PFSK-1 (cell line): ENCODE measurements at regions not wholly inside any gene's neighbourhood (a gene's known extent, or its start where the extent isn't known, plus 50 kb on each side); places are given as distances from the start of the nearest gene placed in this dataset.

Experiments used
- FOXP2 ChIP-seq: optimal IDR thresholded peaks from 2 replicates; pipeline ENCODE3; 2011; ENCODE audit warnings: borderline replicate concordance, control low read depth, inconsistent platforms; ENCODE audit not compliant: insufficient read depth; ENCODE audit errors: extremely low read length, extremely low read depth
- POLR2AphosphoS5 ChIP-seq: IDR thresholded peaks from 2 replicates; pipeline ENCODE4 v1.6.1; 2012; ENCODE audit warnings: low read depth, mild to moderate bottlenecking, control low read depth, low read length, moderate library complexity
- REST ChIP-seq, 2 experiments: IDR thresholded peaks; 2 replicates each; pipeline versions ENCODE4 v1.6.1 to v1.8.0; 2011 to 2012; ENCODE audit warnings: low read depth in 2 of 2, low read length in 2 of 2, control low read depth in 1 of 2, inconsistent platforms in 1 of 2, mild to moderate bottlenecking in 1 of 2, moderate library complexity in 1 of 2; ENCODE audit not compliant: insufficient read depth in 1 of 2
- SIN3A ChIP-seq: IDR thresholded peaks from 2 replicates; pipeline ENCODE4 v1.6.1; 2012; ENCODE audit warnings: mild to moderate bottlenecking, low read length, moderate library complexity, borderline replicate concordance; ENCODE audit not compliant: insufficient read depth
- TAF1 ChIP-seq: IDR thresholded peaks from 2 replicates; pipeline ENCODE4 v1.6.1; 2012; ENCODE audit warnings: low read length, control low read depth, borderline replicate concordance; ENCODE audit not compliant: insufficient read depth

DNA sequence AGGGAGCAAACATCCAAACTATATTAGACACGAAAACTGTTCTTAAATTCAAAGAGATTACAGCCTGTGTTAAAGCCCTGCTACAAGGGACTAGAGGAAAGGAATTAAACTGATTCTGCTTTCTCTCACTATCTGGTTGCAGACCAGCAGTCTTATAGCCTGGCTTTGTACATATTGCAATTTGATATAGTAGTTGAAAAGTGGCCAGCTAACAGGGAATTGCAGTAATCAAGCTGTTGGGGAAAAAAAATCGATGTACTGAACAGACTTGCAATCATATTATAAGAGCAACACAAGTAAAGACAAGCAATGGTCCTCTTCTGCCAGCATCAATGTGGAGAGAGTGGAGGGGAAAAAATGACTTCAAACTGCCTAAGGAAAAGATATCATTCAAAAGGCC lies 364.4 kb upstream of the EPHA5 start:
- no peak for TF ChIP-seq TAF1
- TF ChIP-seq FOXP2: no peak
- no peak for TF ChIP-seq POLR2AphosphoS5
- no peak for TF ChIP-seq SIN3A
- TF ChIP-seq REST (IDR thresholded peaks at IDR 0.05; ENCODE audit: insufficient read depth in 1 of 2, low read depth in 2 of 2, low read length in 2 of 2): no peak

DNA sequence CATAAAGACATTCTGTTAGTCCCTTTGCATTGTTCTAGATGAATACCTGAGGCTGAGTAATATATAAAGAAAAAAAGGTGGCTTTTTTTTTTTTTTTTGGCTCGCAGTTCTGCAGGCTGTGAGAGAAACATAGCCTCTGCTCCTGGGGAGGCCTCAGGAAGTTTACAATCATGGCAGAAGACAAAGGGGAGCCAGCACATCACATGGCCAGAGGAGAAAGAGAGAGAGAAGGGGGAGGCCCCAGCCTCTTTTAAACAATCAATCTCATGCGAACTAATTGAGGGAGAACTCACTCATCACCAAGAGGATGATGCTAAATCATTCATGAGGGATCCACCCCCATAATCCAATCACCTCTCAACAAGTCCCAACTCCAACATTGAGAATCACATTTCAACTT lies 364.0 kb upstream of the EPHA5 start:
- no peak for TF ChIP-seq POLR2AphosphoS5
- TF ChIP-seq FOXP2: no peak

DNA sequence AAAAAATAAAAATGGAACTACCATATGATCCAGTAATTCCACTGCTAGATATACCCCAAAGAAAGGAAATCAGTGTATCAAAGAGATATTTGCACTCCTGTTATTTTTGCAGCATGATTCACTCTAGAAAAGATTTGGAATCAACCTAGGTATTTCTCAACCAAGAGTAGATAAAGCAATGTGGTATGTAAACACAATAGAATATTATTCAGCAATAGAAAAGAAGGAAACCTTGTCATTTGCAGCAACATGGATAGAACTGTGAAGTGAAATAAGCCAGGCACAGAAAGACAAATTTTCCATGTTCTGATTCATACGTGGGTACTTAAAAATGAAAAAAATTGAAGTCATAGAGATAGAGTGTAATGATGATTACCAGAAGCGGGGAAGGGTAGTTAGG lies 362.3 kb upstream of the EPHA5 start:
- TF ChIP-seq REST (IDR thresholded peaks at IDR 0.05; ENCODE audit: insufficient read depth in 1 of 2, low read depth in 2 of 2, low read length in 2 of 2) (no peak), FOXP2 (no peak), TAF1 (no peak), SIN3A (no peak)

GRCh38 chr4:66028668-66029067 lies 358.4 kb upstream of the EPHA5 start:
- no peak for TF ChIP-seq TAF1
- no peak for TF ChIP-seq REST (IDR thresholded peaks at IDR 0.05; ENCODE audit: insufficient read depth in 1 of 2, low read depth in 2 of 2, low read length in 2 of 2)
- TF ChIP-seq POLR2AphosphoS5: no peak
- no peak for TF ChIP-seq SIN3A
- no peak for TF ChIP-seq FOXP2

GRCh38 chr4:66023061-66023460 lies 352.8 kb upstream of the EPHA5 start:
- no peak for TF ChIP-seq POLR2AphosphoS5
- no peak for TF ChIP-seq FOXP2
- no peak for TF ChIP-seq SIN3A
- TF ChIP-seq TAF1: no peak
- no peak for TF ChIP-seq REST (IDR thresholded peaks at IDR 0.05; ENCODE audit: insufficient read depth in 1 of 2, low read depth in 2 of 2, low read length in 2 of 2)

GRCh38 chr4:66017671-66018070 lies 347.4 kb upstream of the EPHA5 start:
- no peak for TF ChIP-seq SIN3A
- no peak for TF ChIP-seq TAF1
- no peak for TF ChIP-seq REST (IDR thresholded peaks at IDR 0.05; ENCODE audit: insufficient read depth in 1 of 2, low read depth in 2 of 2, low read length in 2 of 2)
- no peak for TF ChIP-seq FOXP2
- no peak for TF ChIP-seq POLR2AphosphoS5
